Neuronal stem cell (in vitro differentiated cells): ENCODE measurements at regions not wholly inside any gene's neighbourhood (a gene's known extent, or its start where the extent isn't known, plus 50 kb on each side); places are given as distances from the start of the nearest gene placed in this dataset.
A peak's percentile ranks its signal among the peaks of the same experiment; 100 is the strongest.
"Not testable (repeated sequence)": the region's sequence is repeated elsewhere in the genome, so short reads cannot be mapped to it uniquely, and the experiment has no call there.

Experiments used
- DNase-seq: peaks from one replicate; pipeline ENCODE4 v3.0.0-alpha.2; 2013; ENCODE audit warnings: low spot score
- H2AFZ ChIP-seq: one replicate; pipeline ENCODE4 v1.6.1; 2013; ENCODE audit warnings: mild to moderate bottlenecking, low read length, inconsistent platforms
- H2AK5ac ChIP-seq: 2 replicates; pipeline ENCODE4 v1.6.1; 2013; ENCODE audit warnings: low read depth, mild to moderate bottlenecking, inconsistent platforms, low read length, moderate library complexity, mixed read lengths
- H2BK120ac ChIP-seq: 2 replicates; pipeline ENCODE4 v1.6.1; 2013; ENCODE audit warnings: low read depth, mild to moderate bottlenecking, inconsistent platforms, low read length, moderate library complexity, mixed read lengths
- H2BK12ac ChIP-seq: one replicate; pipeline ENCODE4 v1.6.1; 2013; ENCODE audit warnings: low read length, inconsistent platforms
- H2BK15ac ChIP-seq: 2 replicates; pipeline ENCODE4 v1.6.1; 2013; ENCODE audit warnings: mild to moderate bottlenecking, low read length, inconsistent platforms, mixed read lengths
- H2BK5ac ChIP-seq: one replicate; pipeline ENCODE4 v1.6.1; 2013; ENCODE audit warnings: inconsistent platforms, mild to moderate bottlenecking, low read length, moderate library complexity
- H3K14ac ChIP-seq: one replicate; pipeline ENCODE4 v1.6.1; 2013; ENCODE audit warnings: low read length, inconsistent platforms
- H3K18ac ChIP-seq: 2 replicates; pipeline ENCODE4 v1.6.1; 2013; ENCODE audit warnings: low read length, inconsistent platforms
- H3K23ac ChIP-seq: 2 replicates; pipeline ENCODE4 v1.6.1; 2013; ENCODE audit warnings: low read depth, mild to moderate bottlenecking, mixed read lengths, low read length, inconsistent platforms; ENCODE audit not compliant: poor library complexity
- H3K27ac ChIP-seq: replicated peaks from 3 replicates; pipeline ENCODE4 v1.5.1; 2013; ENCODE audit warnings: low read length, inconsistent platforms
- H3K27me3 ChIP-seq, 3 experiments: 2 replicates each; pipeline ENCODE4 v1.6.1; 2013; ENCODE audit warnings: low read length in 3 of 3, mild to moderate bottlenecking in 2 of 3, inconsistent platforms in 1 of 3, low read depth in 1 of 3, mixed read lengths in 1 of 3, moderate library complexity in 1 of 3; ENCODE audit not compliant: control insufficient read depth in 3 of 3, insufficient read depth in 3 of 3
- H3K36me3 ChIP-seq, 2 donors: replicated peaks in 1 of 2; 2 replicates each; pipeline ENCODE4 v1.6.1; 2013; ENCODE audit warnings: low read length in 2 of 2; ENCODE audit not compliant: control insufficient read depth in 2 of 2, insufficient read depth in 2 of 2
- H3K4ac ChIP-seq: 2 replicates; pipeline ENCODE4 v1.6.1; 2013; ENCODE audit warnings: inconsistent platforms, mild to moderate bottlenecking, low read length, moderate library complexity
- H3K4me1 ChIP-seq, 2 donors: 1 replicate in 1 of 2; 2 replicates in 1 of 2; pipeline ENCODE4 v1.6.1; 2013; ENCODE audit warnings: low read length in 2 of 2, low read depth in 1 of 2; ENCODE audit not compliant: control insufficient read depth in 2 of 2, insufficient read depth in 1 of 2
- H3K4me2 ChIP-seq: one replicate; pipeline ENCODE4 v1.6.1; 2013; ENCODE audit warnings: mild to moderate bottlenecking, low read length, inconsistent platforms; ENCODE audit not compliant: insufficient read depth, poor library complexity, severe bottlenecking
- H3K4me3 ChIP-seq, 2 donors: 2 replicates each; pipeline ENCODE4 v1.5.1; 2013; ENCODE audit warnings: low read length in 2 of 2, mild to moderate bottlenecking in 2 of 2, inconsistent platforms in 1 of 2, moderate library complexity in 1 of 2
- H3K79me1 ChIP-seq: one replicate; pipeline ENCODE4 v1.6.1; 2013; ENCODE audit warnings: low read depth, mild to moderate bottlenecking, inconsistent platforms, low read length, moderate library complexity
- H3K9ac ChIP-seq: one replicate; pipeline ENCODE4 v1.6.1; 2013; ENCODE audit warnings: mild to moderate bottlenecking, low read depth, low read length, inconsistent platforms; ENCODE audit not compliant: poor library complexity
- H3K9me3 ChIP-seq, 2 donors: replicated peaks in 1 of 2; 2 replicates each; pipeline versions ENCODE3 to v1.6.1; 2013; ENCODE audit warnings: low read length in 2 of 2, mild to moderate bottlenecking in 2 of 2, inconsistent platforms in 1 of 2, low read depth in 1 of 2, mixed read lengths in 1 of 2, moderate library complexity in 1 of 2; ENCODE audit not compliant: control insufficient read depth in 2 of 2, insufficient read depth in 1 of 2
- H4K8ac ChIP-seq: one replicate; pipeline ENCODE4 v1.6.1; 2013; ENCODE audit warnings: low read depth, mild to moderate bottlenecking, inconsistent platforms, low read length, moderate library complexity
- H4K91ac ChIP-seq: one replicate; pipeline ENCODE4 v1.6.1; 2013; ENCODE audit warnings: low read length, low read depth, mild to moderate bottlenecking, inconsistent platforms; ENCODE audit not compliant: poor library complexity
- WGBS, 2 donors: extraction: QIAGEN DNeasy Blood & Tissue Kit; methylation state at CpG; one replicate each; pipeline ENCODE4 v1.1.7; 2013; ENCODE audit warnings: missing lambda C conversion rate in 2 of 2, mixed read lengths in 1 of 2; ENCODE audit not compliant: insufficient read length in 2 of 2, insufficient replicate concordance in 1 of 2; ENCODE audit errors: extremely low coverage in 2 of 2; 5-methylcytosine and 5-hydroxymethylcytosine counted together

GRCh38 chr16:21521390-21522143, 77.8 kb upstream of the METTL9 start:
- no CpG with 5 or more reads among the region's 24 CpGs for WGBS, 2 donors
- Histone ChIP-seq H3K18ac (peak overlapping the region; percentile 44), H3K4me1 (peaks cover 18 to 25% of the 10 kb centered on the region in 2 donors), H2BK12ac (peak overlapping the region; percentile 2), H2BK5ac (peak overlapping the region; percentile 21), H3K27ac (peak overlapping the region; percentile 92), H3K4me2 (peak overlapping the region; percentile 51), H3K4me3 (peak overlapping the region; percentile 38 to 63), H2AFZ (peak overlapping the region; percentile 95)
- DNase-seq: peak; percentile 76
- not testable (repeated sequence) for H3K27me3 ChIP-seq, H2BK15ac ChIP-seq, H3K9ac ChIP-seq, H3K36me3 ChIP-seq, H4K8ac ChIP-seq, H3K14ac ChIP-seq, H2AK5ac ChIP-seq, H2BK120ac ChIP-seq, H4K91ac ChIP-seq, H3K79me1 ChIP-seq, H3K23ac ChIP-seq, H3K9me3 ChIP-seq, H3K4ac ChIP-seq

- not testable (repeated sequence) for H3K27ac ChIP-seq, H3K9me3 ChIP-seq, H3K36me3 ChIP-seq, H3K79me1 ChIP-seq, H4K91ac ChIP-seq, H2BK12ac ChIP-seq, H4K8ac ChIP-seq, H2BK5ac ChIP-seq, H3K9ac ChIP-seq, H3K4me3 ChIP-seq, H2AFZ ChIP-seq, H3K27me3 ChIP-seq, H3K14ac ChIP-seq, H2BK120ac ChIP-seq, H3K23ac ChIP-seq, H3K4me2 ChIP-seq, DNase-seq, H3K4ac ChIP-seq
- H3K4me1 ChIP-seq: peaks cover 26 to 36% of the 10 kb centered on the region in 2 donors
- peak overlapping the region; percentile 62 for H2BK15ac ChIP-seq
- peak overlapping the region; percentile 54 for H2AK5ac ChIP-seq
- no CpG with 5 or more reads among the region's 20 CpGs for WGBS, 2 donors
- peak overlapping the region; percentile 87 for H3K18ac ChIP-seq
Observed at GRCh38 chr16:21522846-21523245, 76.5 kb upstream of the METTL9 start.

- Histone ChIP-seq H4K8ac (no peak overlapping the region), H3K9ac (no peak overlapping the region), H3K14ac (no peak overlapping the region), H3K36me3 (no peaks in the 10 kb centered on the region), H3K23ac (peak overlapping the region; percentile 32), H2AK5ac (peak overlapping the region; percentile 70), H2BK12ac (peak overlapping the region; percentile 94), H2BK15ac (peak overlapping the region; percentile 62), H3K9me3 (peaks cover 3 to 8% of the 10 kb centered on the region in 2 donors), H2AFZ (no peak overlapping the region), H3K18ac (peak overlapping the region; percentile 73), H3K27ac (no peak overlapping the region), H3K4me3 (no peak overlapping the region), H3K4me1 (peaks cover 24 to 33% of the 10 kb centered on the region in 2 donors), H4K91ac (no peak overlapping the region), H3K27me3 (peaks cover 0 to 5% (median 0%) of the 10 kb centered on the region in 3 experiments), H3K4me2 (no peak overlapping the region), H2BK120ac (no peak overlapping the region), H3K4ac (no peak overlapping the region), H2BK5ac (peak overlapping the region; percentile 55), H3K79me1 (peaks cover 2% of the 10 kb centered on the region)
- no CpG with 5 or more reads among the region's 17 CpGs for WGBS, 2 donors
- DNase-seq: no peak
Observed at GRCh38 chr16:21523411-21524067, 75.8 kb upstream of the METTL9 start.

- Histone ChIP-seq H3K9me3 (peaks cover 3 to 8% of the 10 kb centered on the region in 2 donors), H3K14ac (no peak overlapping the region), H3K27me3 (peaks cover 0 to 5% (median 0%) of the 10 kb centered on the region in 3 experiments), H4K8ac (no peak overlapping the region), H3K4me1 (peaks cover 24 to 33% of the 10 kb centered on the region in 2 donors), H3K9ac (no peak overlapping the region), H2BK12ac (no peak overlapping the region), H3K36me3 (no peaks in the 10 kb centered on the region), H2BK120ac (no peak overlapping the region), H2BK15ac (no peak overlapping the region), H3K27ac (no peak overlapping the region), H3K23ac (no peak overlapping the region), H3K18ac (no peak overlapping the region), H4K91ac (no peak overlapping the region), H3K79me1 (peaks cover 2% of the 10 kb centered on the region), H2AFZ (no peak overlapping the region), H3K4me2 (no peak overlapping the region), H3K4ac (no peak overlapping the region), H2BK5ac (no peak overlapping the region), H2AK5ac (no peak overlapping the region), H3K4me3 (peak overlapping the region in 1 of 2 donors; percentile 63)
- no CpG with 5 or more reads among the region's 9 CpGs for WGBS, 2 donors
- no peak for DNase-seq
Observed at GRCh38 chr16:21524068-21524751, 75.2 kb upstream of the METTL9 start.
